DOHH2 (cell line): ENCODE measurements at regions not wholly inside any gene's neighbourhood (a gene's known extent, or its start where the extent isn't known, plus 50 kb on each side); places are given as distances from the start of the nearest gene placed in this dataset.

Source experiments
- H3F3A ChIP-seq: fragments of 200-600 bp; sonication (generic), shearing (Covaris generic); 2 replicates; pipeline ENCODE4 v1.6.0; 2016; ENCODE audit warnings: antibody characterized with exemption, mild to moderate bottlenecking; ENCODE audit not compliant: control insufficient read depth, insufficient read depth
- H3K27ac ChIP-seq: fragments of 200-600 bp; sonication (generic); 2 replicates; pipeline ENCODE4 v1.5.1; 2014; ENCODE audit warnings: low read depth, mild to moderate bottlenecking, low read length, moderate library complexity
- H3K27me3 ChIP-seq: fragments of 200-600 bp; sonication (generic); 2 replicates; pipeline ENCODE4 v1.6.1; 2014; ENCODE audit warnings: mild to moderate bottlenecking, low read length, mixed read lengths; ENCODE audit not compliant: control insufficient read depth
- H3K36me3 ChIP-seq: fragments of 200-600 bp; sonication (generic); 2 replicates; pipeline ENCODE4 v1.6.1; 2014; ENCODE audit warnings: mild to moderate bottlenecking, low read length, moderate library complexity, mixed read lengths; ENCODE audit not compliant: control insufficient read depth
- H3K4me1 ChIP-seq: fragments of 200-600 bp; sonication (generic); 2 replicates; pipeline ENCODE4 v1.6.1; 2014; ENCODE audit warnings: mild to moderate bottlenecking, low read length, mixed read lengths; ENCODE audit not compliant: control insufficient read depth
- H3K4me2 ChIP-seq: fragments of 200-600 bp; sonication (generic); 2 replicates; pipeline ENCODE4 v1.6.0; 2014; ENCODE audit warnings: mild to moderate bottlenecking, low read length, moderate library complexity
- H3K4me3 ChIP-seq: fragments of 200-600 bp; sonication (generic); 2 replicates; pipeline ENCODE4 v1.5.1; 2014; ENCODE audit warnings: mild to moderate bottlenecking, low read length, mixed read lengths
- H3K79me2 ChIP-seq: fragments of 200-600 bp; sonication (generic); 2 replicates; pipeline ENCODE4 v1.6.1; 2014; ENCODE audit warnings: mild to moderate bottlenecking, low read length, mixed read lengths; ENCODE audit not compliant: control insufficient read depth
- H3K9me2 ChIP-seq: fragments of 200-600 bp; sonication (generic); replicated peaks from 2 replicates; pipeline ENCODE4 v1.6.1; 2014; ENCODE audit warnings: mild to moderate bottlenecking, low read length, mixed read lengths; ENCODE audit not compliant: control insufficient read depth
- H3K9me3 ChIP-seq: fragments of 200-600 bp; sonication (generic); 2 replicates; pipeline ENCODE4 v1.6.1; 2014; ENCODE audit warnings: antibody characterized with exemption, low read length, mixed read lengths; ENCODE audit not compliant: control insufficient read depth, insufficient read depth
- H4K20me1 ChIP-seq: fragments of 200-600 bp; sonication (generic); 2 replicates; pipeline ENCODE4 v1.6.0; 2014; ENCODE audit warnings: low read depth, mild to moderate bottlenecking, antibody characterized with exemption, low read length, moderate library complexity; ENCODE audit not compliant: control insufficient read depth, insufficient read depth
- CTCF ChIP-seq: fragments of 200-600 bp; sonication (generic); IDR thresholded peaks from one replicate; pipeline ENCODE4 v1.5.1; 2014; ENCODE audit warnings: antibody characterized with exemption, mild to moderate bottlenecking, low read depth, low read length; ENCODE audit not compliant: poor library complexity, severe bottlenecking
- EZH2phosphoT487 ChIP-seq: fragments of 200-600 bp; sonication (generic); IDR thresholded peaks from 2 replicates; pipeline ENCODE4 v1.6.1; 2017; ENCODE audit warnings: borderline replicate concordance, mild to moderate bottlenecking, antibody characterized with exemption, low read length, moderate library complexity, mixed read lengths

GRCh38 chr18:24797981-24798380 lies 337.5 kb downstream of the HRH4 start:
- no peak for TF ChIP-seq EZH2phosphoT487
- no peak for TF ChIP-seq CTCF
- Histone ChIP-seq H4K20me1 (no peaks in the 10 kb centered on the region), H3K36me3 (no peaks in the 10 kb centered on the region), H3K79me2 (no peaks in the 10 kb centered on the region), H3K27ac (no peak overlapping the region), H3F3A (no peaks in the 10 kb centered on the region), H3K4me3 (no peak overlapping the region), H3K9me2 (no peaks in the 10 kb centered on the region), H3K4me2 (no peak overlapping the region), H3K9me3 (no peaks in the 10 kb centered on the region), H3K4me1 (no peaks in the 10 kb centered on the region), H3K27me3 (no peaks in the 10 kb centered on the region)

GRCh38 chr18:24799176-24799575 lies 338.7 kb downstream of the HRH4 start:
- H3K9me2 ChIP-seq = no peaks in the 10 kb centered on the region
- no peaks in the 10 kb centered on the region for H3K27me3 ChIP-seq
- no peaks in the 10 kb centered on the region for H3K4me1 ChIP-seq
- no peak overlapping the region for H3K4me3 ChIP-seq
- no peak overlapping the region for H3K4me2 ChIP-seq
- no peaks in the 10 kb centered on the region for H4K20me1 ChIP-seq
- H3F3A ChIP-seq = no peaks in the 10 kb centered on the region
- TF ChIP-seq EZH2phosphoT487 (no peak), CTCF (no peak)
- no peaks in the 10 kb centered on the region for H3K36me3 ChIP-seq
- no peak overlapping the region for H3K27ac ChIP-seq
- H3K79me2 ChIP-seq = no peaks in the 10 kb centered on the region
- no peaks in the 10 kb centered on the region for H3K9me3 ChIP-seq

GRCh38 chr18:24799720-24800119 lies 339.3 kb downstream of the HRH4 start:
- no peaks in the 10 kb centered on the region for H4K20me1 ChIP-seq
- no peak overlapping the region for H3K4me2 ChIP-seq
- TF ChIP-seq CTCF (no peak), EZH2phosphoT487 (no peak)
- H3K79me2 ChIP-seq = no peaks in the 10 kb centered on the region
- no peaks in the 10 kb centered on the region for H3K27me3 ChIP-seq
- H3K9me3 ChIP-seq = no peaks in the 10 kb centered on the region
- H3K27ac ChIP-seq = no peak overlapping the region
- H3K4me3 ChIP-seq = no peak overlapping the region
- H3K36me3 ChIP-seq = no peaks in the 10 kb centered on the region
- no peaks in the 10 kb centered on the region for H3F3A ChIP-seq
- H3K4me1 ChIP-seq = no peaks in the 10 kb centered on the region
- no peaks in the 10 kb centered on the region for H3K9me2 ChIP-seq

- H3K79me2 ChIP-seq = no peaks in the 10 kb centered on the region
- no peak overlapping the region for H3K4me2 ChIP-seq
- no peaks in the 10 kb centered on the region for H4K20me1 ChIP-seq
- TF ChIP-seq EZH2phosphoT487 = no peak
- TF ChIP-seq CTCF = no peak
- H3K36me3 ChIP-seq = no peaks in the 10 kb centered on the region
- H3F3A ChIP-seq = no peaks in the 10 kb centered on the region
- no peak overlapping the region for H3K4me3 ChIP-seq
- H3K27me3 ChIP-seq = no peaks in the 10 kb centered on the region
- H3K9me3 ChIP-seq = no peaks in the 10 kb centered on the region
- no peaks in the 10 kb centered on the region for H3K4me1 ChIP-seq
- no peak overlapping the region for H3K27ac ChIP-seq
- H3K9me2 ChIP-seq = no peaks in the 10 kb centered on the region
Observed at GRCh38 chr18:24801001-24801400, 340.6 kb downstream of the HRH4 start.
